Prostate gland (tissue), 2 donors: ENCODE measurements at regions not wholly inside any gene's neighbourhood (a gene's known extent, or its start where the extent isn't known, plus 50 kb on each side); places are given as distances from the start of the nearest gene placed in this dataset.

ENCODE experiments used
- DNase-seq: peaks from one replicate; pipeline ENCODE4 v3.0.0-alpha.2; 2019; ENCODE audit warnings: low spot score
- H3K27ac ChIP-seq, 2 donors: fragments of 200-600 bp; sonication (generic); 2 replicates each; pipeline ENCODE4 v1.5.1; 2017 to 2019
- H3K27me3 ChIP-seq: fragments of 200-600 bp; sonication (generic); replicated peaks from 2 replicates; pipeline ENCODE4 v1.5.1; 2019; ENCODE audit not compliant: insufficient read depth
- H3K36me3 ChIP-seq, 2 donors: fragments of 200-600 bp; sonication (generic); 1 replicate in 1 of 2; 2 replicates in 1 of 2; pipeline versions ENCODE4 v1.5.1 to v1.8.1; 2017 to 2019
- H3K4me1 ChIP-seq: fragments of 200-600 bp; sonication (generic); replicated peaks from 2 replicates; pipeline ENCODE4 v1.5.1; 2019
- H3K4me3 ChIP-seq, 2 donors: fragments of 200-600 bp; sonication (generic); 2 replicates each; pipeline ENCODE4 v1.5.1; 2017 to 2019
- H3K9me3 ChIP-seq: fragments of 200-600 bp; sonication (generic); 2 replicates; pipeline ENCODE4 v1.5.1; 2017
- CTCF ChIP-seq, 4 experiments: fragments of 200-600 bp in 2 of 4; fragments of 450-650 bp in 2 of 4; sonication (generic) in 2 of 4; IDR thresholded peaks; 1 replicate in 3 of 4; 2 replicates in 1 of 4; pipeline ENCODE4 v1.5.1; 2016 to 2019; ENCODE audit warnings: antibody characterized with exemption in 4 of 4, mild to moderate bottlenecking in 2 of 4, moderate library complexity in 2 of 4
- POLR2A ChIP-seq: fragments of 450-650 bp; IDR thresholded peaks from one replicate; pipeline ENCODE4 v1.6.1; 2016; ENCODE audit warnings: antibody characterized with exemption, mild to moderate bottlenecking
- POLR2AphosphoS5 ChIP-seq: sonication (generic); formaldehyde crosslinking; IDR thresholded peaks from one replicate; pipeline ENCODE4 v1.6.1; 2017; ENCODE audit warnings: antibody characterized with exemption
- WGBS: methylation state at CpG from one replicate; pipeline ENCODE4 v1.1.5; 2018; 5-methylcytosine and 5-hydroxymethylcytosine counted together
- intact Hi-C: fragments of 100-400 bp; cut with DNase I; formaldehyde crosslinking; loops from one replicate; pipeline ENCODE4 v1.14.2; 2022

- Histone ChIP-seq H3K36me3 (no peaks in the 10 kb centered on the region), H3K27me3 (no peaks in the 10 kb centered on the region), H3K9me3 (no peaks in the 10 kb centered on the region), H3K4me3 (no peak overlapping the region), H3K4me1 (no peaks in the 10 kb centered on the region), H3K27ac (no peak overlapping the region)
- 82% methylated on average over 2 of the region's 2 CpGs for WGBS
- intact Hi-C loops: no loop called here
- DNase-seq: no peak
- TF ChIP-seq POLR2AphosphoS5 (no peak), POLR2A (no peak), CTCF (IDR thresholded peaks at IDR 0.05) (no peak)
Measured at GRCh38 chr1:69269491-69269890, 298.2 kb upstream of the LRRC7 start.

- DNase-seq: no peak
- Histone ChIP-seq H3K9me3 (no peaks in the 10 kb centered on the region), H3K27me3 (no peaks in the 10 kb centered on the region), H3K36me3 (no peaks in the 10 kb centered on the region), H3K4me1 (no peaks in the 10 kb centered on the region), H3K27ac (no peak overlapping the region), H3K4me3 (no peak overlapping the region)
- intact Hi-C loops: no loop called here
- 31% methylated on average over 5 of the region's 5 CpGs for WGBS
- TF ChIP-seq POLR2A (no peak), POLR2AphosphoS5 (no peak)
Measured at GRCh38 chr1:69271587-69272125, 296.1 kb upstream of the LRRC7 start.

GRCh38 chr1:69272684-69273083 is 295.0 kb upstream of the LRRC7 start:
- H3K4me1 ChIP-seq: no peaks in the 10 kb centered on the region
- DNase-seq: no peak
- TF ChIP-seq CTCF (IDR thresholded peaks at IDR 0.05): no peak
- TF ChIP-seq POLR2A: no peak
- no peak for TF ChIP-seq POLR2AphosphoS5
- 63% methylated on average over 4 of the region's 4 CpGs for WGBS
- no peaks in the 10 kb centered on the region for H3K27me3 ChIP-seq
- no peak overlapping the region for H3K27ac ChIP-seq
- no peaks in the 10 kb centered on the region for H3K36me3 ChIP-seq
- H3K4me3 ChIP-seq: no peak overlapping the region
- intact Hi-C loops: no loop called here
- no peaks in the 10 kb centered on the region for H3K9me3 ChIP-seq

- DNase-seq: no peak
- H3K4me1 ChIP-seq: no peaks in the 10 kb centered on the region
- no peaks in the 10 kb centered on the region for H3K27me3 ChIP-seq
- WGBS: 80% methylated on average over 2 of the region's 2 CpGs
- H3K4me3 ChIP-seq: no peak overlapping the region
- no peaks in the 10 kb centered on the region for H3K9me3 ChIP-seq
- no peaks in the 10 kb centered on the region for H3K36me3 ChIP-seq
- TF ChIP-seq POLR2A: no peak
- no peak for TF ChIP-seq POLR2AphosphoS5
- no peak for TF ChIP-seq CTCF (IDR thresholded peaks at IDR 0.05)
- no peak overlapping the region for H3K27ac ChIP-seq
- intact Hi-C loops: no loop called here
Measured at GRCh38 chr1:69278923-69279322, 288.8 kb upstream of the LRRC7 start.

- 20% methylated on average over 1 of the region's 1 CpG for WGBS
Measured at GRCh38 chr1:69283516-69283915, 284.2 kb upstream of the LRRC7 start.

More at GRCh38 chr1:69283516-69283915, 284.2 kb upstream of the LRRC7 start:
- H3K9me3 ChIP-seq: no peaks in the 10 kb centered on the region
- no peak overlapping the region for H3K27ac ChIP-seq
- H3K4me1 ChIP-seq: no peaks in the 10 kb centered on the region
- no peaks in the 10 kb centered on the region for H3K27me3 ChIP-seq
- intact Hi-C loops: no loop called here
- no peak overlapping the region for H3K4me3 ChIP-seq
- H3K36me3 ChIP-seq: no peaks in the 10 kb centered on the region
- DNase-seq: no peak
- no peak for TF ChIP-seq CTCF (IDR thresholded peaks at IDR 0.05)
- TF ChIP-seq POLR2A: no peak
- TF ChIP-seq POLR2AphosphoS5: no peak
